Kidney glomerular epithelial cell (primary cell): ENCODE measurements at regions not wholly inside any gene's neighbourhood (a gene's known extent, or its start where the extent isn't known, plus 50 kb on each side); places are given as distances from the start of the nearest gene placed in this dataset.

ENCODE experiments used
- DNase-seq: peaks from one replicate; lab custom pipeline; 2025; lab: John Stamatoyannopoulos, UW

- DNase-seq = no peak
Observed at GRCh38 chr4:135605076-135605475, 1403.5 kb upstream of the PABPC4L start.

GRCh38 chr4:135604531-135604930 is 1402.9 kb upstream of the PABPC4L start:
- DNase-seq = no peak

- DNase-seq = no peak
Observed at GRCh38 chr4:135601351-135601750, 1399.8 kb upstream of the PABPC4L start.

DNA sequence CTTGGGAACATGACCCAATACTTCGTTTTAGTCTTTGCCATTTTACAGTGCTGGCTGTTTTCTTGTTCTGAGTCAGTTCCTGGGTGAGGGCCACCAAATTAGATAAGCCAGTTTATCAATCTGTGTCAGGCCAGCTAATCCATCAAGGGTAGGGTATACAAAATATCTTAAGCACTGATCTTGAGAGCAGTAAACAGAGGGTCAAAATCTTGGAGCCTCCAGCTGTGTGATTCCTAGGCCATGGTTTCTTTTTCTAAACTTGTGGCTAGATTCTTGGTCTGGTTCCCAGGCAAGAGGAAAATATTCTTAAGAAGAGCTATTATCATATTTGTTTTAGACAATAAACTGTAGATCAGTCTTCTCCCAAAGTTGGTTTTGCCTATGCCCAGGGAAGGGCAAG is 1396.6 kb upstream of the PABPC4L start:
- no peak for DNase-seq

- no peak for DNase-seq
Observed at GRCh38 chr4:135594521-135594920, 1392.9 kb upstream of the PABPC4L start.

DNA sequence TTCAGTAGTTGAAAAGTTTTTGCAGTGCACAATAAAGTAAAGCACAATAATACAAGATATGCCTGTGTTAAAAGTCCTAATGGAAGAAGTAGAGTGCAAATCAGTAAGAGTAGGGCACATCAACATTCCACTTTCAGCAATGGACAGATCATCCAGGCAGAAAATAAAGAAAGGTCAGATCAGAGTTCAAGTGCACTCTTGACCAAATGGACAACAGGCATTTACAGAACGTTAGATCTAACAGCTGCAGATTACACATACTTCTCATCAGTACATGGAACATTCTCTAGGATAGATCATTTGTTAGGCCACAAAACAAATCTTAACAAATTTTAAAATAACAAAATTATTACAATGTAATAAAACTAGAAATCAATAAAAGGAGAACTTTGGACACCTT is 1373.5 kb upstream of the PABPC4L start:
- DNase-seq = no peak

- DNase-seq = no peak
Observed at GRCh38 chr4:135573251-135573650, 1371.7 kb upstream of the PABPC4L start.

- no peak for DNase-seq
Observed at GRCh38 chr4:135564090-135564489, 1362.5 kb upstream of the PABPC4L start.

DNA sequence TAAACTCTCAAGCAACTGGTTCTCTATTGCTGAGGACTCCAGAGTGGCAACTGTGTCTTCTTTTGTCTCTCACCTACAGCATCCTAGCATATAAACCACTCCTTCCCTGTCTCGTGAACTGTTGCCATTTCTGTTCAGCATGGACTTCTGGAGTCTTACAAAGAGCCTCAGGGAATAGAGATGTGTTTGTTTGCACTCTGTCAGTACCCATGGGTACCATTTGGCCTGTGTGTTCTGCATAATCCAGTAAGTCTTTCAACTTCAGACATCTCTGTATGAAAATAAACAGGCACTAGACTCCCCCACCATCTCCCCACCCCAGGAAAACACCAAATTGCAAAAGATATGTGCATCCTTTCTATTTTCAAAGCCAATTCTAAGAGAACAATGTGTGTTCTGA is 1351.6 kb upstream of the PABPC4L start:
- no peak for DNase-seq

DNA sequence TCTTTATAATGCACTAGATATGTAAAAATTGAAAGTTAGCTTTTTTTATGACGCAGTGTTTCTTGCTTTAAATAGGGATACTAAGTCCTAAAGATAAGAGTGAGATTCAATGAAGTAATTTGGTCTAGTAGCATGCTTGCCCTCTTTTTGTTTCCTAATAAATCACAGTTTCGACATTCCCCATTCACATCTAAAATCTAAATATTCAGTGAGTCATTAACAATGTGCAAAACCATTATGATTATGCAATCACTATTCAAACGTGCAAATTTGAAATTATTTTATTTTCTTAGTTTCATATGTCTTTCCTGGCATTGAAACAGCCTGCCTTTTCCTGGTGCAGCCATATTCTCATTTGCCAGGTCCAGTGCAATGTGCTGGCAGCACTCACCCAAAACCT is 1350.5 kb upstream of the PABPC4L start:
- no peak for DNase-seq

- DNase-seq = no peak
Observed at GRCh38 chr4:135548711-135549110, 1347.1 kb upstream of the PABPC4L start.

GRCh38 chr4:135545616-135546317 is 1344.2 kb upstream of the PABPC4L start:
- no peak for DNase-seq

DNA sequence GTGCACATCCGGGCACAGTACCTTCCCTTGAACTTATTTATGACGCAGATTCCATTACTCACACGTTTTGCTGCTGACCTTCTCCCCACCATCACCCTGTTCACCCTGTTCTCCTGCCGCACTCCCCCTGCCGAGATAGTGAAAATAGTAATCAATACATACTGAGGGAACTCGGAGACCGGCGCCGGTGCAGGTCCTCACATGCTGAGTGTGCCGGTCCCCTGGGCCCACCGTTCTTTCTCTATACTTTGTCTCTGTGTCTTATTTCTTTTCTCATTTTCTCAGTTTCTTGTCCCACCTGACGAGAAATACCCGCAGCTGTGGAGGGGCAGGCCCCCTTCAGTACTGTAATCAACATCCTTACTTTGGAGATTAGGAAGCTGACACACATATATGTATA is 1337.1 kb upstream of the PABPC4L start:
- no peak for DNase-seq

DNA sequence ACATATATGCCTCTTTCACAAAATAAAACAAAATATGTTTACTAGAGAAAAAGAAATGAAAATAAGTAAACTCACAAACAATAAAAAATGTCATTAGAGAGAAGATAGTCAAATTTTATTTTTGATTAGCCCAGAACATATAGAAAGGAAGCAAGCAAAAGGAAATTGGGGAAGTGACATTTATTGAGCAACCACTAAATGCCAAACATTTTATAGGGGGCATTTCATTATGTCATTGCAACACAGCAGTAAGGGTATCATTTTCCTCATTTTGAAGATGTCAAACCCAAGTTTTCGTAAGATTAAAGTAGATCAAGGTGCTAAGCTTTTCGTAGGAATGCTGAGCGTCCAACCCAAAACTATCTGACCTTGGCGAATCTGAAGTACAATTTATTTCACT is 1331.5 kb upstream of the PABPC4L start:
- DNase-seq = no peak

DNA sequence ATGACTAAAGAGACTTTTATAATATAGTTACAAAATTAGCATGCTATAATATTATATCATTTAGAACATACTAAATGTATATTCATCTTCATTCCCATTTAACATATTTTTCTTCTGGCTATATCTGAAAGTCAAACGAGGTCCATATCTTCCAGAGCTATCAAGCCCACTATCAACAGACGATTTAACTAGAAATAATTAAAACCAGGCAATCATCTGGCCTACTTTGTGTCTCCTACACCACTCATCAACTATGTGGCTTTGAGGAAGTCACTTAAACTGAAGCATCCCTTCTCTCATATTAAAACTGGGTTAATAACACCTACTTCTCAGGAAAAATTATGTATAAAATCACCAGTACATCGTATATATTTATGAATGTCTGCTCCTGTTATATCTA is 1330.5 kb upstream of the PABPC4L start:
- no peak for DNase-seq

GRCh38 chr4:135515295-135515694 is 1313.7 kb upstream of the PABPC4L start:
- no peak for DNase-seq

GRCh38 chr4:135510582-135510981 is 1309.0 kb upstream of the PABPC4L start:
- no peak for DNase-seq

GRCh38 chr4:135508006-135508714 is 1306.6 kb upstream of the PABPC4L start:
- no peak for DNase-seq

- DNase-seq = no peak
Observed at GRCh38 chr4:135497563-135498152, 1296.1 kb upstream of the PABPC4L start.

DNA sequence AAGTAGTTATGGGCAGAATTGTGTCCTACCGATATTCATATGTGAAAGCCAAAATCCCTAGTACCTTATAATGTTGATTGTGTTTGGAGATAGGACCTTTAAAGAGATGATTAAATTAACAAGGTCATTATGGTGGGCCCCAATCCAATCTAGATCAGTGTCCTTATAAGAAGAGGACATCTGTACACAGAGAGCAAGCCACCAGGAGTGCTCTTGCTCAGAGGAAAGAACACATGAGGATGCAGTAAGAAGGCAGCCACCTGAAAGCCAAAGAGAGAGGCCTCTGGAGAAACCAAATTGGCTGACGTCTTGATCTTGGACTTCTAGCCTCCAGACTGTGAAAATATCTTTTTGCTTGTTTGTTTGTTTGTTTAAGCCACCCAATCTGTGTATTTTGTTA is 1290.8 kb upstream of the PABPC4L start:
- DNase-seq = no peak

DNA sequence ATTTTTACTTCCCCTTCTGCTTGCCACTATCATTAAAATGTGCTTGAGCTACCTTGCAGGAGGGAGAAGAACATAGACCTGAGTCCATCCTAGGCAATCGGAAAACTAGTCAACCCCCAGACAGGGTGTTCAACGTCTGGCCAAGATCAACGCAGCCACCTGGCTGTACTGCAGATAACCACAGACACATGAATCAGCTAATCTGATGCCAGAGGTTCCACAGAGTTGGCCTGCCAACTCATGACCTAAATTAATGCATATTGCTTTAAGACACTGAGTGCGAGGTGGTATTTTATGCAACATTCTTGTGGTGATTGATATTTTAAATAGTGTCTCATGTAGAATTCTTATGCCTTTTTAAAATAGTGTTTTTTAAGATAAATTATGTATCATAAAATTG is 1283.8 kb upstream of the PABPC4L start:
- DNase-seq = no peak

- DNase-seq = no peak
Observed at GRCh38 chr4:135476272-135476671, 1274.7 kb upstream of the PABPC4L start.

DNA sequence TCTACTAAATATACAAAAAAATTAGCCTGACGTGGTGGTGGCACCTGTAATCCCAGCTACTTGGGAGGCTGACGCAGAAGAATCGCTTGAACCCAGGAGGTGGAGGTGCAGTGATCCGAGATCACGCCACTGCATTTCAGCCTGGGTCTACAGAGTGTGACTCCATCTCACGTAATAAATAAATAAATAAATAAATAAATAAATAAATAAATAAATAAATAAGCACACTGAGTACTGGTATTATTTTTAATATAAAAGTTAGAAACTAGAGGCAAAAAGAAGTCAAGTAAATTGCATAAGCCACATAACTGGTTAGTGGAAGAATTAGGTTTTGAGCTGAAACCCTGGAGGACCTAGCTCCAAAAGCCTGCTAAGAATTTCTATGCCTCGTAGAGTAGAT is 1262.7 kb upstream of the PABPC4L start:
- DNase-seq = no peak
